B cell (primary cell): ENCODE measurements at regions not wholly inside any gene's neighbourhood (a gene's known extent, or its start where the extent isn't known, plus 50 kb on each side); places are given as distances from the start of the nearest gene placed in this dataset.

Experiments used
- ATAC-seq: fragments of 200-7000 bp; cut with Tn5 transposase; one replicate; pipeline ENCODE4 v1.10.0; 2021; ENCODE audit warnings: low read depth, mild to moderate bottlenecking, moderate number of reproducible peaks, moderate library complexity
- CTCF ChIA-PET: fragments of 350-600 bp; sonication (Branson Sonifier 250); formaldehyde crosslinking; loops from one replicate; lab custom pipeline; 2021; ENCODE audit warnings: antibody characterized with exemption, inconsistent platforms; lab: Charles Lee
- POLR2A ChIA-PET: fragments of 350-600 bp; sonication (Branson Sonifier 250); formaldehyde crosslinking; loops from one replicate; lab custom pipeline; 2021; ENCODE audit warnings: antibody characterized with exemption; lab: Charles Lee
- DNase-seq: peaks from one replicate; pipeline ENCODE4 v3.0.0; 2013
- H2AFZ ChIP-seq: 2 replicates; pipeline ENCODE4 v1.6.1; 2012; ENCODE audit warnings: mild to moderate bottlenecking, low read depth, low read length; ENCODE audit not compliant: insufficient read depth, poor library complexity, severe bottlenecking
- H3K27ac ChIP-seq, 2 donors: 1 replicate in 1 of 2; 2 replicates in 1 of 2; pipeline ENCODE4 v1.5.1; 2012 to 2013; ENCODE audit warnings: low read length in 2 of 2, mild to moderate bottlenecking in 2 of 2, moderate library complexity in 1 of 2
- H3K27me3 ChIP-seq, 4 experiments: fragments of 200-600 bp in 1 of 4; sonication (generic) in 1 of 4; replicated peaks in 1 of 4; 1 replicate in 2 of 4; 2 replicates in 2 of 4; pipeline versions ENCODE4 v1.6.1 to v1.7.0; 2013 to 2016; ENCODE audit warnings: low read length in 3 of 4, mild to moderate bottlenecking in 2 of 4, mixed read lengths in 1 of 4, moderate library complexity in 1 of 4; ENCODE audit not compliant: insufficient read depth in 4 of 4, control insufficient read depth in 3 of 4; ENCODE audit errors: control extremely low read depth in 1 of 4
- H3K36me3 ChIP-seq, 2 experiments: replicated peaks in 1 of 2; 1 replicate in 1 of 2; 2 replicates in 1 of 2; pipeline versions ENCODE4 v1.6.1 to v1.7.1; 2013; ENCODE audit warnings: low read length in 1 of 2; ENCODE audit not compliant: insufficient read depth in 2 of 2, control insufficient read depth in 1 of 2; ENCODE audit errors: control extremely low read depth in 1 of 2, extremely low read depth in 1 of 2
- H3K4me1 ChIP-seq, 2 donors: fragments of 200-600 bp in 1 of 2; sonication (generic) in 1 of 2; 1 replicate in 1 of 2; 2 replicates in 1 of 2; pipeline versions ENCODE4 v1.5.1 to v1.6.1; 2013 to 2017; ENCODE audit warnings: low read length in 2 of 2; ENCODE audit not compliant: control insufficient read depth in 2 of 2, insufficient read depth in 2 of 2
- H3K4me2 ChIP-seq: replicated peaks from 2 replicates; pipeline ENCODE3; 2012; ENCODE audit warnings: mild to moderate bottlenecking, low read depth, low read length; ENCODE audit not compliant: poor library complexity, severe bottlenecking
- H3K4me3 ChIP-seq, 5 experiments: fragments of 200-600 bp in 1 of 5; sonication (generic) in 1 of 5; 1 replicate in 3 of 5; 2 replicates in 2 of 5; pipeline versions ENCODE4 v1.5.1 to v1.7.0; 2011 to 2016; ENCODE audit warnings: low read length in 4 of 5, mild to moderate bottlenecking in 4 of 5, low read depth in 2 of 5, control low read depth in 1 of 5, moderate library complexity in 1 of 5; ENCODE audit not compliant: insufficient read depth in 1 of 5; ENCODE audit errors: control extremely low read depth in 1 of 5, extremely low read depth in 1 of 5
- H3K79me2 ChIP-seq: fragments of 200-600 bp; sonication (generic); one replicate; pipeline ENCODE4 v1.6.0; 2016; ENCODE audit warnings: low read length; ENCODE audit not compliant: control insufficient read depth, insufficient read depth
- H3K9ac ChIP-seq: fragments of 200-600 bp; sonication (generic); 2 replicates; pipeline ENCODE4 v1.6.1; 2017; ENCODE audit warnings: mild to moderate bottlenecking, low read length, moderate library complexity
- H3K9me3 ChIP-seq, 3 donors: one replicate each; pipeline versions ENCODE4 v1.6.1 to v1.7.1; 2013; ENCODE audit warnings: low read length in 2 of 3; ENCODE audit not compliant: control insufficient read depth in 2 of 3, insufficient read depth in 1 of 3; ENCODE audit errors: control extremely low read depth in 1 of 3
- H4K20me1 ChIP-seq: 2 replicates; pipeline ENCODE4 v1.6.0; 2012; ENCODE audit warnings: mild to moderate bottlenecking, low read length; ENCODE audit not compliant: insufficient read depth, control insufficient read depth, poor library complexity, severe bottlenecking
- H3K27ac Mint-ChIP-seq: one replicate; pipeline ENCODE4 v1.8.0; 2021; ENCODE audit warnings: mixed read lengths
- H3K27me3 Mint-ChIP-seq: one replicate; pipeline ENCODE4 v1.8.0; 2021; ENCODE audit warnings: mixed read lengths
- H3K4me1 Mint-ChIP-seq: one replicate; pipeline ENCODE4 v1.8.0; 2021; ENCODE audit warnings: mixed read lengths
- H3K4me3 Mint-ChIP-seq: one replicate; pipeline ENCODE4 v1.8.0; 2021; ENCODE audit warnings: mixed read lengths
- H3K9me3 Mint-ChIP-seq: one replicate; pipeline ENCODE4 v1.8.0; 2022; ENCODE audit warnings: mixed read lengths; ENCODE audit not compliant: insufficient read depth
- CTCF ChIP-seq: fragments of 200-600 bp; IDR thresholded peaks from one replicate; pipeline ENCODE4 v1.8.0; 2022; ENCODE audit warnings: antibody characterized with exemption, mild to moderate bottlenecking
- EZH2 ChIP-seq: IDR thresholded peaks from 2 replicates; pipeline ENCODE4 v1.6.1; 2012; ENCODE audit warnings: borderline replicate concordance, low read depth, mild to moderate bottlenecking, moderate library complexity, low read length; ENCODE audit not compliant: insufficient read depth, poor library complexity, severe bottlenecking
- WGBS: methylation state at CpG from one replicate; pipeline ENCODE4 v1.1.5; 2013; ENCODE audit warnings: missing lambda C conversion rate; ENCODE audit not compliant: insufficient coverage; 5-methylcytosine and 5-hydroxymethylcytosine counted together
- intact Hi-C: fragments of 100-400 bp; cut with micrococcal nuclease; formaldehyde crosslinking; loops from one replicate; pipeline ENCODE4 v1.10.0; 2022

- Histone ChIP-seq H3K9me3 (peaks cover 0 to 1% (median 0%) of the 10 kb centered on the region in 3 donors), H3K9ac (no peak overlapping the region), H3K27me3 (peaks cover 0 to 10% (median 3%) of the 10 kb centered on the region in 4 experiments), H3K36me3 (no peaks in the 10 kb centered on the region), H3K27ac (no peak overlapping the region), H3K4me1 (no peaks in the 10 kb centered on the region), H4K20me1 (no peaks in the 10 kb centered on the region), H3K4me2 (no peak overlapping the region), H3K4me3 (no peak overlapping the region), H2AFZ (no peak overlapping the region), H3K79me2 (no peaks in the 10 kb centered on the region)
- Mint-ChIP-seq H3K4me3 (no peak overlapping the region), H3K27ac (no peak overlapping the region), H3K4me1 (no peaks in the 10 kb centered on the region), H3K27me3 (peaks cover 6% of the 10 kb centered on the region), H3K9me3 (no peaks in the 10 kb centered on the region)
- CTCF ChIA-PET = no interaction called here
- no CpG with 5 or more reads among the region's 2 CpGs for WGBS
- ATAC-seq (no peak), DNase-seq (no peak)
- no peak for TF ChIP-seq EZH2
- TF ChIP-seq CTCF = no peak
- intact Hi-C loops = no loop called here
- POLR2A ChIA-PET = no interaction called here
These were observed 149.0 kb upstream of the SERP2 start for GRCh38 chr13:44224450-44225149.

GRCh38 chr13:44229371-44230030 is 144.1 kb upstream of the SERP2 start:
- Histone ChIP-seq H3K27me3 (peaks cover 0 to 13% (median 5%) of the 10 kb centered on the region in 4 experiments), H4K20me1 (no peaks in the 10 kb centered on the region), H3K9ac (no peak overlapping the region), H3K4me1 (no peaks in the 10 kb centered on the region), H3K4me2 (no peak overlapping the region), H3K36me3 (no peaks in the 10 kb centered on the region), H3K9me3 (peaks cover 0 to 1% (median 0%) of the 10 kb centered on the region in 3 donors), H2AFZ (peak overlapping the region; percentile 18), H3K27ac (no peak overlapping the region), H3K79me2 (no peaks in the 10 kb centered on the region), H3K4me3 (no peak overlapping the region)
- DNase-seq (no peak), ATAC-seq (no peak)
- H3K27me3 Mint-ChIP-seq = peaks cover 7% of the 10 kb centered on the region
- CTCF ChIA-PET = no interaction called here
- intact Hi-C loops = no loop called here
- no peak overlapping the region for H3K27ac Mint-ChIP-seq
- TF ChIP-seq EZH2 (no peak), CTCF (no peak)
- 39% methylated on average over 10 of the region's 11 CpGs for WGBS
- H3K4me3 Mint-ChIP-seq = no peak overlapping the region
- H3K4me1 Mint-ChIP-seq = no peaks in the 10 kb centered on the region
- no peaks in the 10 kb centered on the region for H3K9me3 Mint-ChIP-seq
- POLR2A ChIA-PET = no interaction called here
